Naive thymus-derived CD4-positive, alpha-beta T cell (primary cell): ENCODE measurements at regions not wholly inside any gene's neighbourhood (a gene's known extent, or its start where the extent isn't known, plus 50 kb on each side); places are given as distances from the start of the nearest gene placed in this dataset.

Experiments used
- ATAC-seq: fragments of 150-1000 bp; cut with Tn5 transposase; 2 replicates; pipeline ENCODE4 v1.10.0; 2021; ENCODE audit warnings: mild to moderate bottlenecking, moderate library complexity
- CTCF ChIA-PET: fragments of 350-600 bp; sonication (Branson Sonifier 250); formaldehyde crosslinking; loops from one replicate; lab custom pipeline; 2021; ENCODE audit warnings: antibody characterized with exemption; lab: Charles Lee
- POLR2A ChIA-PET: fragments of 350-600 bp; sonication (Branson Sonifier 250); formaldehyde crosslinking; loops from one replicate; lab custom pipeline; 2021; ENCODE audit warnings: antibody characterized with exemption, inconsistent platforms; lab: Charles Lee
- DNase-seq, 9 donors: peaks; one replicate each; pipeline versions ENCODE4 v3.0.0 to v3.0.0-alpha.2; 2020 to 2022; ENCODE audit warnings: mixed read lengths in 1 of 9
- H3K27ac ChIP-seq: one replicate; pipeline ENCODE4 v1.7.0; 2013; ENCODE audit warnings: mild to moderate bottlenecking, low read depth, low read length, moderate library complexity
- H3K27me3 ChIP-seq, 2 donors: one replicate each; pipeline ENCODE4 v1.7.0; 2013; ENCODE audit warnings: low read length in 2 of 2, mild to moderate bottlenecking in 2 of 2, moderate library complexity in 2 of 2; ENCODE audit not compliant: control insufficient read depth in 2 of 2, insufficient read depth in 2 of 2
- H3K36me3 ChIP-seq, 3 experiments: 1 replicate in 2 of 3; 2 replicates in 1 of 3; pipeline ENCODE4 v1.7.0; 2013; ENCODE audit warnings: low read length in 3 of 3, mild to moderate bottlenecking in 3 of 3, moderate library complexity in 1 of 3; ENCODE audit not compliant: insufficient read depth in 3 of 3, control insufficient read depth in 2 of 3
- H3K4me1 ChIP-seq, 2 donors: one replicate each; pipeline ENCODE4 v1.7.0; 2013; ENCODE audit warnings: low read length in 2 of 2, mild to moderate bottlenecking in 2 of 2, moderate library complexity in 1 of 2; ENCODE audit not compliant: control insufficient read depth in 2 of 2, insufficient read depth in 2 of 2
- H3K4me3 ChIP-seq: 2 replicates; pipeline ENCODE4 v1.7.0; 2013; ENCODE audit warnings: mild to moderate bottlenecking, low read length
- H3K9me3 ChIP-seq, 3 experiments: 1 replicate in 2 of 3; 2 replicates in 1 of 3; pipeline ENCODE4 v1.7.0; 2013; ENCODE audit warnings: low read length in 3 of 3; ENCODE audit not compliant: control insufficient read depth in 2 of 3
- H3K27ac Mint-ChIP-seq, 9 donors: one replicate each; pipeline ENCODE4 v1.8.0; 2020 to 2022; ENCODE audit warnings: mixed read lengths in 9 of 9, mild to moderate bottlenecking in 8 of 9, moderate library complexity in 5 of 9, inconsistent platforms in 2 of 9
- H3K27me3 Mint-ChIP-seq, 5 donors: one replicate each; pipeline ENCODE4 v1.8.0; 2021 to 2022; ENCODE audit warnings: mixed read lengths in 5 of 5, mild to moderate bottlenecking in 1 of 5
- H3K36me3 Mint-ChIP-seq, 5 donors: one replicate each; pipeline ENCODE4 v1.8.0; 2020 to 2022; ENCODE audit warnings: mixed read lengths in 5 of 5, mild to moderate bottlenecking in 3 of 5, inconsistent platforms in 1 of 5
- H3K4me1 Mint-ChIP-seq, 7 donors: one replicate each; pipeline ENCODE4 v1.8.0; 2020 to 2022; ENCODE audit warnings: mixed read lengths in 7 of 7, mild to moderate bottlenecking in 3 of 7, inconsistent platforms in 1 of 7
- H3K4me3 Mint-ChIP-seq, 10 donors: one replicate each; pipeline ENCODE4 v1.8.0; 2020 to 2022; ENCODE audit warnings: mild to moderate bottlenecking in 10 of 10, mixed read lengths in 10 of 10, moderate library complexity in 6 of 10, inconsistent platforms in 2 of 10
- H3K9me3 Mint-ChIP-seq, 11 donors: one replicate each; pipeline ENCODE4 v1.8.0; 2020 to 2022; ENCODE audit warnings: mixed read lengths in 11 of 11, mild to moderate bottlenecking in 4 of 11, inconsistent platforms in 1 of 11, moderate library complexity in 1 of 11
- intact Hi-C, 2 donors: fragments of 100-400 bp; cut with micrococcal nuclease; formaldehyde crosslinking; loops; one replicate each; pipeline ENCODE4 v1.15.1; 2023

DNA sequence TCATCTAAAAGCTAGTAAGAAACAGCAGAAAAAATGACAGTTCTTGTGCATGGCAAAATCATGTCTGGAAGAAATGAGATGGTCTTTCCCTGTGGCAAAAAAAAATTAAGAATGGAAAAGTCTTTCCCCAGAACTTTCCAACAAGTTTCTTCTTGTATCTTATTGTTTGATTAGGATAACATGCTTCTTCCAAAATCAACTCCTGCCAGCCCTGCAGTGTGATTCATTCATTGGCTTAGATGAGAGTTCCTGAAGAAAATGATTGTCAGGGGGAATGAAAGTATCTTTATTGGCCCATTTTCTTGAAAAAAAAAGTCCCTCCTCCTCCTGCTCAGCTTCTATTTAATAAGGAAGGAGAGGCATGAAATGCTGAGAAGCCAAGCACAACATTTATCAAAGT is 407.7 kb downstream of the ARAP2 start:
- no peak for DNase-seq
- Histone ChIP-seq H3K4me1 (no peaks in the 10 kb centered on the region), H3K4me3 (no peak overlapping the region), H3K27me3 (no peaks in the 10 kb centered on the region), H3K9me3 (no peaks in the 10 kb centered on the region), H3K36me3 (no peaks in the 10 kb centered on the region), H3K27ac (no peak overlapping the region)
- H3K27me3 Mint-ChIP-seq: peaks cover 0 to 9% (median 4%) of the 10 kb centered on the region in 5 donors
- ATAC-seq: no peak
- H3K4me1 Mint-ChIP-seq: no peaks in the 10 kb centered on the region
- intact Hi-C loops: no loop called here
- ChIA-PET CTCF (no interaction called here), POLR2A (no interaction called here)
- peaks cover 0 to 8% (median 0%) of the 10 kb centered on the region in 11 donors for H3K9me3 Mint-ChIP-seq
- H3K4me3 Mint-ChIP-seq: no peak overlapping the region
- H3K27ac Mint-ChIP-seq: no peak overlapping the region
- no peaks in the 10 kb centered on the region for H3K36me3 Mint-ChIP-seq

DNA sequence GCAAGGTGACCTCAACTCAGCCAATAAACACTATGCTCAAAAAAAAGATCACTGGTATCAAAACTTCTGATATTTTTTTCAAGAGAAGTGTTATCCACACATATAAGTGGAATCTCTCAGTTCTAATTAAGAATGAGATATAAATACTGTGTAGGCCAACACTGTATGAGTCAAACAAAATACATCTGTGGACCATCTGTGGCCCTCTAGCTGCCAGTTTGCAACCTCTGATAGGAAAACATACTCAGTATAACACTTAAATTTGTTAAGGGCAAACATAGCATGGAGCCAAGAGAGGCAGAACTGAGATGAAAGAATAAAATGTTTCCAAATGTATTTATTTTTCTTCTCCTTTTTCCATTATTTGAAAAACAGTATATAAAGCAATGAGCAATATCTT is 377.3 kb downstream of the ARAP2 start:
- no peak overlapping the region for H3K27ac ChIP-seq
- ChIA-PET CTCF (no interaction called here), POLR2A (no interaction called here)
- no peaks in the 10 kb centered on the region for H3K9me3 ChIP-seq
- ATAC-seq (no peak), DNase-seq (no peak)
- Mint-ChIP-seq H3K27ac (no peak overlapping the region), H3K36me3 (no peaks in the 10 kb centered on the region), H3K9me3 (peaks cover 0 to 2% (median 0%) of the 10 kb centered on the region in 11 donors), H3K4me3 (no peak overlapping the region), H3K27me3 (no peaks in the 10 kb centered on the region), H3K4me1 (no peaks in the 10 kb centered on the region)
- no peaks in the 10 kb centered on the region for H3K4me1 ChIP-seq
- H3K36me3 ChIP-seq: no peaks in the 10 kb centered on the region
- H3K27me3 ChIP-seq: no peaks in the 10 kb centered on the region
- H3K4me3 ChIP-seq: no peak overlapping the region
- intact Hi-C loops: no loop called here

DNA sequence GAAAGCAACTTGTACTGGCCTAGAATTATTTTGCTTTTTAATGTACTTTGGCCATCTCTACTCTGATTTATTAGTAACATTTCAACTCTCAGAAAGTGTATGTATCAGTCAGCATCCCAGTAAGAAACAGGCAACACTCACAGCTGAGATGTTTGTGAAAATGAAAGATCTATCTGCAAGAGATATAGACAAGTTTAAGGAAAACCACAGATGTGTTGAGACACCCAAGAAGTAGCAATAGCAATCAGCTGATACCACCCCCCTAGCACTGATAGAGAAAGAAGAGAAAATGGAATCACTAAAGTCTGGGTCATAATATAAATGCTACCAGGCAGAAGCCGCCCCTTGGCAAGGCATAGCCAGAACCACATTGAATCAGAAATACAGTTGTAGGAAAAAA is 372.0 kb downstream of the ARAP2 start:
- H3K4me3 Mint-ChIP-seq: no peak overlapping the region
- peaks cover 0 to 9% (median 0%) of the 10 kb centered on the region in 11 donors for H3K9me3 Mint-ChIP-seq
- no peak overlapping the region for H3K4me3 ChIP-seq
- POLR2A ChIA-PET: no interaction called here
- ATAC-seq (no peak), DNase-seq (no peak)
- peaks cover 0 to 5% (median 0%) of the 10 kb centered on the region in 5 donors for H3K27me3 Mint-ChIP-seq
- H3K36me3 Mint-ChIP-seq: no peaks in the 10 kb centered on the region
- H3K27me3 ChIP-seq: no peaks in the 10 kb centered on the region
- peaks cover 0 to 2% (median 0%) of the 10 kb centered on the region in 7 donors for H3K4me1 Mint-ChIP-seq
- no peak overlapping the region for H3K27ac Mint-ChIP-seq
- intact Hi-C loops: no loop called here
- no peaks in the 10 kb centered on the region for H3K4me1 ChIP-seq
- CTCF ChIA-PET: no interaction called here
- H3K27ac ChIP-seq: no peak overlapping the region
- H3K9me3 ChIP-seq: no peaks in the 10 kb centered on the region
- H3K36me3 ChIP-seq: no peaks in the 10 kb centered on the region

DNA sequence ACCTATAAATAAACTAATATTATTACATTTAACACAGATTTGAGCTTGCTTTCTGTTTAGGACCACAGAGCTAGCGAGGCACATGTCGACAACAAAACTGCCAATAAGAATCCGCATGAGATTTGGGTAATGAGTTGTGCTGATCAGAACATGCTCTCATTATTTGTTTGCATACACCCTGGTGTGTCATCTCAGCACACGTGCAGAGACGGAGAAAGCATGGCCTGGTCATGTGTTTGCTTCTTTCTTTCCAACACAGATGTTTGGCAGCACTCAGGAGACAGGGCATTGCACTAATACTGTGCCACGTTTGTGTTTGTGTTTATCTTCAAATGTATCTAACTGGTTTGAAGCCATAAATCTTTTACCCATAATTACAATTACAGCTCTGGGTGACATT is 364.8 kb downstream of the ARAP2 start:
- H3K36me3 Mint-ChIP-seq: no peaks in the 10 kb centered on the region
- ChIA-PET CTCF (no interaction called here), POLR2A (no interaction called here)
- H3K9me3 Mint-ChIP-seq: peaks cover 0 to 13% (median 0%) of the 10 kb centered on the region in 11 donors
- peaks cover 0 to 18% (median 14%) of the 10 kb centered on the region in 5 donors for H3K27me3 Mint-ChIP-seq
- Histone ChIP-seq H3K9me3 (no peaks in the 10 kb centered on the region), H3K4me3 (no peak overlapping the region), H3K27me3 (no peaks in the 10 kb centered on the region), H3K4me1 (no peaks in the 10 kb centered on the region), H3K36me3 (no peaks in the 10 kb centered on the region), H3K27ac (no peak overlapping the region)
- no peaks in the 10 kb centered on the region for H3K4me1 Mint-ChIP-seq
- ATAC-seq (no peak), DNase-seq (no peak)
- no peak overlapping the region for H3K27ac Mint-ChIP-seq
- no peak overlapping the region for H3K4me3 Mint-ChIP-seq
- intact Hi-C loops: no loop called here

DNA sequence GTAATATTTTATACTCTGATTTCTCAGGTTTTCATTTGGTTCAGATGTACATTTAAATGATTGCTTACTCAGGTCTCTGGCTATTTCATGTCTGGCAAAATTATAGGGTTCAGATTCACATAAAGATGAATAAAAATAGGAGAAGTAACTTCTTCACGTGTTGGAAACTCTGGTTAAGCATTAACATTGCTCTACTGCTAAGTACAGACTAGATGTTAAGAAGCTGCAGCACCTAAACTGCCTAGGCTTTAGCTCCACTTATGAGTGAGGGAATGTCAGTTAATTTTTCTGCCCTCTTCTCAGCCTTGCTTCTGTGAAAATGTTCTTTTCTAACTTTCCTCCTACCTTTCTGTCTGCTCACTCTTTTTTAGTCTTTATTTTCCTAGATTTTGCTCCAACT is 361.2 kb downstream of the ARAP2 start:
- POLR2A ChIA-PET: no interaction called here
- CTCF ChIA-PET: no interaction called here
- Histone ChIP-seq H3K36me3 (no peaks in the 10 kb centered on the region), H3K9me3 (no peaks in the 10 kb centered on the region), H3K4me1 (no peaks in the 10 kb centered on the region), H3K27ac (no peak overlapping the region), H3K4me3 (no peak overlapping the region), H3K27me3 (no peaks in the 10 kb centered on the region)
- Mint-ChIP-seq H3K4me1 (no peaks in the 10 kb centered on the region), H3K27me3 (peaks cover 3 to 24% (median 14%) of the 10 kb centered on the region in 5 donors), H3K27ac (no peak overlapping the region), H3K36me3 (no peaks in the 10 kb centered on the region), H3K4me3 (no peak overlapping the region), H3K9me3 (peaks cover 0 to 7% (median 0%) of the 10 kb centered on the region in 11 donors)
- DNase-seq (no peak), ATAC-seq (no peak)
- intact Hi-C loops: no loop called here

DNA sequence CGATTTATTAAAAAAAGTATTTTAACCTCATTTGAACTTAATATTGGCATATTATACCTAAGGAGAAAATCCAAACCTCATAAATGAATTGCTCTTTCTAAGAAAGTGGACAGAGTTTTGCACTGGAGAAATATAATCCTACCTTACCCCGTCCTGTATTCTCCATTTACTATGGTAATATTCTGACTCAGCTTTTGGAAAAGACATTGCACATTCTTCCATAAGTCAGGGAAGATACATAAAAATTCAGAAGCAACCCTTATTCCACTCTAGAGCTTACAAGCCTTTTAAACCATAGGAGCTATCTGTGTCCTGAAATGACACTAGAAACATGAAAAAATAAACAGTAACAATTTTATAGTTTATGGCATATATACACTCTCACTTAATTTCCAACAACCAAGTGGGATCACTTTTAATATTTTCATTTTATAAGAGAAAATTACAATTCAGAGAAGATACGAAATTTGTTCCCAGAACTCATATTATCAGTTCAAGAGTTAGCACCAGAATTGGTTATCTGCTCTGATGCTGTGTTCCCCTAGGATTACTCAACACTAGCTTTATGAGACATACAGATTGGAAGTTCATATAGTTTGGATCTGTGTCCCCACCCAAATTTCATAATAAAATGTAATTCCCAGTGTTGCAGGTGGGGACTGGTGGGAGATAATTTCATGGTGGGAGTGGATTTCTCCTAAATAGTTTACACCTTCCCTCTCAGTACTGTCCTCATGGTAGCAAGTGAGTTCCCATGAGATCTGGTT is 359.4 kb downstream of the ARAP2 start:
- Histone ChIP-seq H3K4me1 (no peaks in the 10 kb centered on the region), H3K4me3 (no peak overlapping the region), H3K27ac (no peak overlapping the region), H3K27me3 (no peaks in the 10 kb centered on the region), H3K9me3 (no peaks in the 10 kb centered on the region), H3K36me3 (no peaks in the 10 kb centered on the region)
- no peak for ATAC-seq
- peaks cover 3 to 30% (median 14%) of the 10 kb centered on the region in 5 donors for H3K27me3 Mint-ChIP-seq
- POLR2A ChIA-PET: no interaction called here
- H3K4me1 Mint-ChIP-seq: no peaks in the 10 kb centered on the region
- CTCF ChIA-PET: no interaction called here
- intact Hi-C loops: no loop called here
- no peak for DNase-seq
- no peak overlapping the region for H3K4me3 Mint-ChIP-seq
- no peak overlapping the region for H3K27ac Mint-ChIP-seq
- peaks cover 0 to 7% (median 0%) of the 10 kb centered on the region in 11 donors for H3K9me3 Mint-ChIP-seq
- no peaks in the 10 kb centered on the region for H3K36me3 Mint-ChIP-seq

DNA sequence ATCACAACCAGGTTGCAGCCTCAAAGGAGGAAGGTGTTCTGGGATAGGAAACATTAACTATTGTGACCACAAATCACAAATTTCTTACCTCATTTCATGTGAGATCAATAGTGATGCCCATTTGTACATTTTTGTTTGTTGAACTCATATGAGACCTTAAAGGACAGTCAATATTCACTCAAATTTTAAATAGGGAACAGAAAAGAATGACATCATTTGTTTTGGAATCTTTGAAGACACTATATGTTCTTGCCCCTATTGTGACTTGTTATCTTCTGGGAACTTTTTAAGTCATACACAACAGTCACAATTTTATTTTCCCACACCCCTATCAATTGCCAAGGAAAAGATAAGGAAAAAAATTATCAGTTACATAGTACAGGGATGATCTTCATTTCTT is 346.5 kb downstream of the ARAP2 start:
- Mint-ChIP-seq H3K36me3 (no peaks in the 10 kb centered on the region), H3K4me1 (peaks cover 0 to 2% (median 0%) of the 10 kb centered on the region in 7 donors), H3K27me3 (peaks cover 7 to 20% (median 14%) of the 10 kb centered on the region in 5 donors), H3K27ac (no peak overlapping the region), H3K4me3 (no peak overlapping the region), H3K9me3 (peaks cover 0 to 12% (median 0%) of the 10 kb centered on the region in 11 donors)
- Histone ChIP-seq H3K27me3 (no peaks in the 10 kb centered on the region), H3K9me3 (no peaks in the 10 kb centered on the region), H3K4me3 (no peak overlapping the region), H3K27ac (no peak overlapping the region), H3K36me3 (no peaks in the 10 kb centered on the region), H3K4me1 (no peaks in the 10 kb centered on the region)
- ChIA-PET POLR2A (no interaction called here), CTCF (no interaction called here)
- ATAC-seq (no peak), DNase-seq (no peak)
- intact Hi-C loops: no loop called here
